ENCODE measurements at regions not wholly inside any gene's neighbourhood (a gene's known extent, or its start where the extent isn't known, plus 50 kb on each side); places are given as distances from the start of the nearest gene placed in this dataset.
A peak's percentile ranks its signal among the peaks of the same experiment; 100 is the strongest.
"Not testable (repeated sequence)": the region's sequence is repeated elsewhere in the genome, so short reads cannot be mapped to it uniquely, and the experiment has no call there.

DNA sequence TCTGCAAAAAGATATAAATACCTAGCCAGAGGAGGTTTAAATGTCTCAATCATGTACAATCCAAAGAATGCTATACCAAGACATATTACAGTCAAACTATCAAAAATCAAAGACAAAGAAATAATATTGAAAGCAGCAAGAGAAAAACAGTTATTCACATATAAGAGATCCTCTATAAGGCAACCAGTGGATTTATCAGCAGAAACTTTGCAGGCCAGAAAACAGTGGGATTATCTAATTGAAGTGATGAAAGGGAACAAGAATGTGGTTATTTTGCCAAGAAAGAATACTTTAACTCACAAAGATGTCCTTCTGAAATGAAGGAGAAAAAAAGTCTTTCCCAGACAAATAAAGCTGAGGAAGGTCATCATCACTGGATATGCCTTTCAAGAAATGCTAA, 1318.0 kb downstream of the CDH12 start:
- not testable (repeated sequence) for H3K4me3 ChIP-seq (ENCODE audit: low read length)

DNA sequence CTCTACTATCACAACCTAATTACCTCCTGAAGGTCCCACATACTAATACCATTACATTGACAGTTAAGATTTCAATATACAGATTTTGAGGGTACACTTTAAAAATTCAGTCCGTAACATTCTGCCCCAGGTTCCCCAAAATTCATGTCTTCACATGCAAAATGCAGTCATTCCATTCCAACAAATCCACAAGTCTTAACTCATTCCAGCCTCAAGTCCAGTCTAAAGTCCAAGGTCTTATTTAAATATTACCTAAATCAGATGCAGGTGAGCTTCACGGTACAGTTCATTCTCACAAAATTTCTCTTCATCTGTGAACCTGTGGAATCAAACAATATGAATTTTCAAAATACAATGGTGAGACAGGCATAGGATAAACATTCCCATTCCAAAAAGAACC, 1332.0 kb downstream of the CDH12 start:
- not testable (repeated sequence) for H3K4me3 ChIP-seq (ENCODE audit: low read length)

DNA sequence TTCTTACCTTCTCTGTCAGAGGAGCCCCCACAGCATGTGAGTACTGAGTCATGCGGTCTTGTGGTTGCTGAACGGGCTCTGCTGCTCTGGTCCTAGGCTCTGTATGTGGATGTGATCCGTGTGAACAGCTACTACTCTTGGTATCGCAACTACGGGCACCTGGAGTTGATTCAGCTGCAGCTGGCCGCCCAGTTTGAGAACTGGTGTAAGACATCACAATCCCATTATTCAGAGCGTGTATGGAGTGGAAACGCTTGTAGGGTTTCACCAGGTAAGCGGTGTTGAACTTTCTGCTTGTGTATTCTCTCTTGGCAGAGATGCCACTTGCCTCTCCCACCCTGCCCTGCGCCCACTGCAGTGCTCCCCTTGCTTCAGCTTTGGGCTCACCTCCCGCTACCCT, 1356.2 kb downstream of the CDH12 start:
- H3K4me3 ChIP-seq (ENCODE audit: low read length), result not testable (repeated sequence)

DNA sequence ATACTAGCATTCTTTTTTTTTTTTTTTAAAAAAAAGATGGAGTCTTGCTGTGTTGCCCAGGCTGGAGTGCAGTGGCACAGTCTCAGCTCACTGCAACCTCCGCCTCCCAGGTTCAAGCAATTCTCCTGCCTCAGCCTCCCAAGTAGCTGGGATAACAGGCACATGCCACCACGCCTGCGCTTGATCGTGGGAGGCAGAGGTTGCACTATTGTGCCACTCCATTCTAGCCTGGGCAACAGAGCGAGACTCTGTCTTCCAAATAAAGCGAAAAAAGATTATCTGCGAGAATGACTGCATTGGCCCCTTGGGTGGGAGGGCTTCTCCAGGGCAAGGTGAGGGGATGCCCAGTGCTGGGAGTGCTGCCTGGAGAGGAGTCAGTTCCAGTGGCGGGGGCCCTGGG, 1357.1 kb downstream of the CDH12 start:
- not testable (repeated sequence) for H3K4me3 ChIP-seq (ENCODE audit: low read length)

DNA sequence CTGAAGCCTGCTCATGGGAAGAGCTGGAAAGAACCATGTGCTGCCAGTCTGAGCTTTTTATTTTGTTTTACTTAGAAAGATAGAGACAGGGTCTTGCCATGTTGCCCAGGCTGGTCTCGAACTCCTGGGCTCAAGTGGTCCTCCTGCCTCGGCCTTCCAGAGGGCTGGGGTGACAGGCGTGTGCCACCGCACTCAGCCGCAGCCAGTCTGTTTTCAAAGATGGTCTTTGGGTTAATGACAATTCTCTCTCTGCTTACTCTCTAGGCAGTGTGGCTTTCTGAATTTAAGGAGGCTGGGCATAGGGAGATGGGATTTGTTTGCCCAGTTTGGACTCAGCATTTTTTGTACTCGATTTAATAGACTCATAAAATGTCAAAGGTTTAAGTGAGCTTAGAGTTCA, 1357.9 kb downstream of the CDH12 start:
- H3K4me3 ChIP-seq (ENCODE audit: low read length), result not testable (repeated sequence)

DNA sequence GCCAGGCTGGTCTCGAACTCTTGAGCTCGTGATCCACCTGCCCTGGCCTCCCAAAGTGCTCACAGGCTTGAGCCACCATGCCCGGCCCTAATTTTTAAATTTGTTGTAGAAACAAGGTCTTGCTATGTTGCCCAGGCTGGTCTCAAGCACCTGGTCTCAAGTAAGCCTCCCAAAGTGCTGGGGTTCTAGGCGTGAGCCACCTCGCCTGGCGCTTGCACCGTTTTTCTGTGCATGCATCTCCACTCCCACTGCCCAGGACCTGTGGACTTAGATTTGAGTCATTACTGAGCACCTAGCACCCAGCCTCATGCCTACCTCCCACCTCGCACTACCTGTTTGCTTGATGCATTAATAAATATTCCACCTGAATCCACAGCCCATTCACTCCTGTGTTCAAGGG, 1359.1 kb downstream of the CDH12 start:
- not testable (repeated sequence) for H3K4me3 ChIP-seq (ENCODE audit: low read length)

DNA sequence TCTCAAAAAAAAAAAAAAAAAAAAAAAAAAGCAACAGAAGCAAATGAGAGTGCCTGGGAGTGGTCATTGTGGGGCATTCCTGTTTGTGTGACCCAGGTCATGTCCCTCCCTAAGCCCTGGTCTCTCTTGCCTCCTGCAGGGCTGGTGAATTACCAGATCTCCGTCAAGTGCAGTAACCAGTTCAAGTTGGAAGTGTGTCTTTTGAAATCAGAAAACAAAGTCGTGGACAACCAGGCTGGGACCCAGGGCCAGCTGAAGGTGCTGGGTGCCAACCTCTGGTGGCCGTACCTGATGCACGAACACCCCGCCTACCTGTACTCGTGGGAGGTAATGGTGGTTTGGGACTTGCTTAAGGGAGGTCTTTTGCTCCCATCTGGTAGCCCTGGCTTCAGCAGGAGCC, 1362.0 kb downstream of the CDH12 start:
- H3K4me3 ChIP-seq (ENCODE audit: low read length), result not testable (repeated sequence)

DNA sequence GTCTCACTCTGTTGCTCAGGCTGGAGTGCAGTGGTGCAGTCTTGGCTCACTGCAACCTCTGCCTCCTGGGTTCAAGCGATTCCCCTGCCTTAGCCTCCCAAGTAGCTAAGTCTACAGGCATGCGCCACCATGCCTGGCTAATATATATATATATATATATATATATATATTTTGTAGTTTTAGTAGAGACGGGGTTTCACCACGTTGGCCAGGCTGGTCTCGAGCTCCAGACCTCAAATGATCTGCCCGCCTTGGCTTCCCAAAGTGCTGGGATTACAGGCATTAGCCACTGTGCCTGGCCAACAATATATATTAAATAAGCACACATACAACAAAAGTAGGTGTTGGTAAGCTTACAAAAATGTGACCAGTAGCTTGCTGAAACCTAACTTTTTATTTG, 1364.3 kb downstream of the CDH12 start:
- H3K4me3 ChIP-seq (ENCODE audit: low read length), result not testable (repeated sequence)

DNA sequence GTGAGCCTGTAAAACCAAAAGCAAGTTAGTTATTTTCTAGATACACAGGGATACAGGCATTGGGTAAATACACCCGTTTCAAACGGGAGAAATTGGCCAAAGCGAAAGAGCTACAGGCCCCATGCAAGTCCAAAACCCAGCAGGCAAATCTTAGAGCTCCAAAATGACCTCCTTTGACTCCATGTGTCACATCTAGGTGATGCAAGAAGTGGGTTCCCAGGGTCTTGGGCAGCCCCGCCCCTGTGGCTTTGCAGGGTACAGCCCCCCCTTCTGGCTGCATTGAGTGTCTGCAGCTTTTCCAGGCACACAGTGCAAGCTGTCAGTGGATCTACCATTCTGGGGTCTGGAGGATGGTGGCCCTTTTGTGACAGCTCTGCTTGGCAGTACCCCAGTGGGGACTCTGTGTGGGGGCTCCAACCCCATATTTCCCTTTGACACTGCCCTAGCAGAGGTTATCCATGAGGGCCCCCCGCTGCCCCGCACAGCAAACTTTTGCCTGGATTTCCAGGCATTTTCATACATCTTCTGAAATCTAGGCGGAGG, 1367.6 kb downstream of the CDH12 start:
- not testable (repeated sequence) for H3K4me3 ChIP-seq (ENCODE audit: low read length)

DNA sequence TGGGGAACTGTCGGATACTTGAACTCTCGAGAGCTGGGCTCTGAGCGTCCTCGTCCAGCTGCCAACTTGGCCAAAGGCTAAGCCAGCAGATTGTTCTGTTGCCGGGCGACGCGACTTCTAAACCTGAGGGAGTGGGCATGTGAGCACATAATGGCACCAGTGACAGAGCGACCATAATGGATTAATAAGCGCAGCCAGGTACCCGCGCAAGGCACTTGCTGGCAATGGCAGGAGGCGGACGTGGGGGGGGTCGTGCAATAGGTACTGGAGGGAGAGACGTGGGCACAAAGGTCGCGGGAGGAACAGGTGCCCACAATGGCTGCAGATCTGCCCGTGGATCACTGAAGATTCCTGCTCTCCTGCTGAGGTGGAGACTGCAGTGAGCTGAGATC, 1368.7 kb downstream of the CDH12 start:
- H3K4me3 ChIP-seq (ENCODE audit: low read length), result not testable (repeated sequence)

DNA sequence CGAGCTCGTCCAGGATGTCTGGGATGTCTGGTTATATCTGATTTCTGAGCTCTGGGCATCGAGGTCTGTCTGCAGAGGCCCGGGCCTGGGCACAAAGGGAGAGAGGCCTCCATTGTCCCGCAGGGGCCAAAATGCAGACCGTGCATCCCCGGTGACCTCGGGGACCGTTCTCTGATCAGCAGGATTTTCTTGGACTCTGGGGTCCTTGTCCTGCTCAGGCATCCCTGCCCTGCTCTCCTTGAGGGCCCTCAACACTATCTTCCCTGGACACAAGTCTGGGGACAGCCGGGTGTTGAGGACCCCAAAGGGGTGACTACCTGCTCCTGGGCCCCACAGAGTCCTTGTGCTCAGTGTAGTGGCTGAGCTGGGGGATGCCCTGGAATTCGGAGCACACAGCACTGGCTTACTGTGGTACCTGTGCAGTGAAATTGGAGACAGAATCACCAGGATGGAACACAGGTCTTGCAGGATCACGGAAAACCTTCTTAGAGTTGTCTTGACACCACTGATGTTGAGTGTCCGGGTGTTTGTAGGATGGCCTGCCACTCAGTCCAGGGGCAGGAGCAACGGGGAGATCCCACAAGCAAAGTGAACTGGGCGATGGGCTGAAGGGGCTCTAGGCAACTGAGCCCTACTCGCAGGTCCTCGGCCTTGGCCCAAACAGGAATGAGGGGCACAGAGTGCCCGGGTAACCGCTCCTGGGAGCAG, 1369.2 kb downstream of the CDH12 start:
- H3K4me3 ChIP-seq (ENCODE audit: low read length), result not testable (repeated sequence)

DNA sequence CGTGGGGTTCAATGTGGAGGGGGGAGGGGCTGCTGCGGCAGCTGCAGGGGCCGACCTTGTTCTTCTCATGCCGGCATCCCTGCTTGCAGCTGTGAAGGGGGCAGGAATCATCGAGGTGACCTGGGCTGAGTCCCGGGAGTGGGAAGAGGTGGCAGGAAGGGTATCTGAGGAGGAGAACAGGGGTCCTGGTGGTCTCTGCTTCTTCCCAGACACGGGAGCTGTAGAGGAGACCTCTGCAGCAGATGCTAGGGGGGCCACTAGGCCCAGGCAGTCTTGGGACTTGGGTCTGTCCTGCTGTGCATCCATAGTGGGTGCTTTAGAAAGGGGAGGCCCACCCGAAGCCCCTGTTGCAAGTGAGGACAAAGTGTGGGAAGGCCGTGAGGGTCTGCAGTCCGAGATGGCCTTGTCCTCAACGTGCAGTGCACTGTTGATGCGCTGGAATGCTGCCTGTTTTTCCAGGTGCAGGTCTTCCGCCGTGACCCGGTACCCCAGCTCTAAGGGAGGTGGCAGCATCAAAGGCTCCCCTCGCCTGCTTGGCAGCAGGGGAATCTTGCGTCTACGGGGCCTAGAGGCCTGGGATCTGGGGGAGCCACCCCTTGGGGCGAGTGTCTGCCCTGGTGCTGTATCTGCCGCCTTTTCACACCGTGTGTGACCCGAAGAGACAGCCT, 1370.0 kb downstream of the CDH12 start:
- not testable (repeated sequence) for H3K4me3 ChIP-seq (ENCODE audit: low read length)

DNA sequence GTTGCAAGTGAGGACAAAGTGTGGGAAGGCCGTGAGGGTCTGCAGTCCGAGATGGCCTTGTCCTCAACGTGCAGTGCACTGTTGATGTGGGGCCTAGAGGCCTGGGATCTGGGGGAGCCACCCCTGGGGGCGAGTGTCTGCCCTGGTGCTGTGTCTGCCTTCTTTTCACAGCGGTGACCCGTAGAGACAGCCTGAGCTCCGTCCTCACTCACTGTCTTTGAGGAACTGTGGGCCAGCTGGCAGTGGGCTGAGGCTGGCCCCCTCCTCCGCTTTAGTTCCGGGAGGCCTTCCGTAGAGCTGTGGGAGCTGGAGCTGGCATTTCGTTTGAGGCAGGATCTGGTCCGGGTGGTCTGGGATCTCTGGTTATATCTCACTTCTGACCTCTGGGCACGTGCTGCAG, 1370.6 kb downstream of the CDH12 start:
- not testable (repeated sequence) for H3K4me3 ChIP-seq (ENCODE audit: low read length)

DNA sequence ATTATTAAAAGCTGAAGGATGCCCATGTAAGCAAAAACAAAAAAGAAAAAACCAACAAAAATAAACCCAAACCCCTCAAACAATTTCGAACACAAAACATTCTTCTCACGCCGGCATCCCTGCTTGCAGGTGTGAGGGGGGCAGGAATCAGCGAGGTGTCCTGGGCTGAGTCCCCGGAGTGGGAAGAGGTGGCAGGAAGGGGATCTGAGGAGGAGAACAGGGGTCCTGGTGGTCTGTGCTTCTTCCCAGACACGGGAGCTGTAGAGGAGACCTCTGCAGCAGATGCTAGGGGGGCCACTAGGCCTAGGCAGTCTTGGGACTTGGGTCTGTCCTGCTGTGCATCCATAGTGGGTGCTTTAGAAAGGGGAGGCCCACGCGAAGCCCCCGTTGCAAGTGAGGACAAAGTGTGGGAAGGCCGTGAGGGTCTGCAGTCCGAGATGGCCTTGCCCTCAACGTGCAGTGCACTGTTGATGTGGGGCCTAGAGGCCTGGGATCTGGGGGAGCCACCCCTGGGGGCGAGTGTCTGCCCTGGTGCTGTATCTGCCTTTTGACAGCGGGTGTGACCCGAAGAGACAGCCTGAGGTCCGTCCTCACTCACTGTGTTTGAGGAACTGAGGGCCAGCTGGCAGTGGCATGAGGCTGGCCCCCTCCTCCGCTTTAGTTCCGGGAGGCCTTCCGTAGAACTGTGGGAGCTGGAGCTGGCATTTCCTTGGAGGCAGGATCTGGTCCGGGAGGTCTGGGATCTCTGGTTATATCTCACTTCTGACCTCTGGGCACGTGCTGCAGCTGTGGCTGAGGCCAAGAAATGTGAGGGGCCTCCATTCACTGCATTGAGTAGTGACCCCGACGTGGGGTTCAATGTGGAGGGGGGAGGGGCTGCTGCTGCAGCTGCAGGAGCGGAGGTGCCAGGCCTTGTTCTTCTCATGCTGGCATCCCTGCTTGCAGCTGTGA, 1371.5 kb downstream of the CDH12 start:
- H3K4me3 ChIP-seq (ENCODE audit: low read length), result not testable (repeated sequence)

DNA sequence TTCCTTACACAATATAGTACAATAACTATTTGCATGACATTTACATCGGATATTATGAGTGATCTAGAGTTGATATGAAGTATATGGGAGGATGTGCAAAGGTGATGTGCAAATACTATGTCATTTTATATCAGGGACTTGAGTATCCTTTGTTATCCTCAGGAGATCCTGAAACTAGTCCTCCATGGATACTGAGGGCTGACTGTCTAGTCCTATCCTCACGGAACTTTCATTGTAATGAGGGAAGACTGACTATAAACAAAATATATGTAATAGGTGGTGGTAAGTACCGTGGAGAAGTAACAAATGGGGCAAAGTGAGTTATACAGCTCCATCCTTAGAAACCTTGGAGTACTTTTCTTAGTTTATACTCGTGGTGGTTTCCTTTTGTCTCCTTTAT, 1373.1 kb downstream of the CDH12 start:
- not testable (repeated sequence) for H3K4me3 ChIP-seq (ENCODE audit: low read length)

DNA sequence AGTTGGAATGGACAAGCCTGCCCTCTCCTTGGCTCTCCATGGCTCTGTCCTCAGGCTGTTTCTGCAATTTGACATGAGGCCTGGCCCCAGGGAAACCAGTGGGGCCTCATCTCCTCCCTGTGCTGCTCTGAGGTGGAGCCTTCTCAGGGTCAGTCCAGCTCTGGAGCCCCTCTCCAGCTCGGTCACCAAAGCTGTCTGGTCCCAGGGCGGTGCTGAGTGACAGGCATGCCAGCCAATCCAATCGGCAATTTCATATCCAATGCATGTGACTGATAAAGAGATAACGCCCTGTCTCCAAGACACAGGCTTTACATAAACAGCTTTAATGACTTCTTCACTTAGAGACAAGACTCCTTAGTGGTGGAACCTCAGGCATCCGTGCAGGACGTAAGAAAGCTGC, 1379.2 kb downstream of the CDH12 start:
- not testable (repeated sequence) for H3K4me3 ChIP-seq (ENCODE audit: low read length)

DNA sequence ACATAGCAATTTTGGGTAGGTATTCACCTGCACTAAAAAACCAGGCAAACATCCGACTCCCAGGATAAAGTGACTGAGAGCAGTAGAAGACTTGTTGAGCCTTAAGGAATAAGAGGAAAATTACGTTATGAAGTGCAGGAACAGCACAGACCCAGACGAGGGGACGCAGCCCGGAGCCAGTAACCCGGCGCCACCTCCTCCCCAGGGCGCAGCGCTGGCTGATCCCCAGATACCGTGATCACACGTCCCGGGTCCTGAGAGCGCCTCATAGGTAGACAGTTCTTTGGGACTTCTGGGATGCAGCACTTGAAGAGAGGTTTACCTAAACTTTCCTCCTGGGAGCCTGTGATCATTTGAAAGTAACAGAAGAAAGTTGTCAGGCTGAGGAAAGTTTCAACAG, 1379.7 kb downstream of the CDH12 start:
- not testable (repeated sequence) for H3K4me3 ChIP-seq (ENCODE audit: low read length)

DNA sequence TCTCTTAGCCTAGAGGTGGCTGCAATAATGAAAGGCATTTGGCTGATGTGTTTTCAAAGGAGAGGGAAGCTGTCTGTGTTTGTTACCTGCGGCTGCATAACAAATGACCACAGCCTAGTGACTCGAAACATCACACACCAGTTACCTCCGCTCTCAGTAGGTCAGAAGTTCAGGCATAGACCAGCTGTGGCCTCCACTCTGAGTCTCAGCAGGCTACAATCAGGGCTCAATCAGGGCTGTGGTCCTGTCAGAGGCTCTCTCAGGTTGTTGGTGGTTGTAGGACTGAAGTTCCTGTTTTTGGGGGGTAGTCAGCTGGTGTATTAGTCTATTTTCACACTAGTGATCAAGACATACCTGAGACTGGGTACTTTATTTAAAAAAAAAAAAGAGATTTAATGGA, 1381.5 kb downstream of the CDH12 start:
- not testable (repeated sequence) for H3K4me3 ChIP-seq (ENCODE audit: low read length)

DNA sequence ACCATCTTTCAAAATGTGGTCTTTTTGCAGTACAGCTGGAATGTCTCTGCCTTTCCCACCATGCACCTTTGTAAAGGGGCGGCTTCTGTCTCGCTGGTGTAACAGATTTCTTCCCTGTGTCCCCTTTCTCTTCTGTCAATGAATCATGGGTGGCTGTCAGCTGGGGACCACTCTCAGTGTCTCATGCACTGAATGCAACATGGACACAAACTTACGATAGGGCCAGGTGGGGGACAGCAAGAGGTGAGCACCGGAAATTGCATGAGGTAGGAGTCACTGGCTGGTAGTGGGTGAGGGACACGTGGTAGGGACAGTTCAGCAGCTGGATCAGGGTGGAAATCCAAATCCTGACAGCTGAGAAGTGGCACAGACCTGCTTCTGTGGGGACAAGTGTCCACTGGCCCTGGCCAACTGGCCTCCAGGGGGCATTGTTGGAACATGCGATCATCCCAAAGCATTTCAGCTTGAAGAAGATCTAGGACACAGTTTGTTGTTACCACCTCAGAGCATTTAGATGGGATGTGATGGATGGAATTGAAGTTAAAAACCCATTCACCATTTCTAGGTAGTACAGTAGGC, 1383.5 kb downstream of the CDH12 start:
- not testable (repeated sequence) for H3K4me3 ChIP-seq (ENCODE audit: low read length)

DNA sequence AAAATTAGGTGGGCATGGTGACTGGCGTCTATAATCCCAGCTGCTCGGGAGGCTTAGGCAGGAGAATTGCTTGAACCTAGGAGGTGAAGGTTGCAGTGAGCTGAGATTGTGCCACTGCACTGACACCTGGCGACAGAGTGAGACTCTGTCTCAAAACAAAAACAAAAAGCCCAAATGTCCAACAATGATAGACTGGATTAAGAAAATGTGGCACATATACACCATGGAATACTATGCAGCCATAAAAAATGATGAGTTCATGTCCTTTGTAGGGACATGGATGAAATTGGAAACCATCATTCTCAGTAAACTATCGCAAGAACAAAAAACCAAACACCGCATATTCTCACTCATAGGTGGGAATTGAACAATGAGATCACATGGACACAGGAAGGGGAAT, 1385.6 kb downstream of the CDH12 start:
- H3K4me3 ChIP-seq (ENCODE audit: low read length), result not testable (repeated sequence)

DNA sequence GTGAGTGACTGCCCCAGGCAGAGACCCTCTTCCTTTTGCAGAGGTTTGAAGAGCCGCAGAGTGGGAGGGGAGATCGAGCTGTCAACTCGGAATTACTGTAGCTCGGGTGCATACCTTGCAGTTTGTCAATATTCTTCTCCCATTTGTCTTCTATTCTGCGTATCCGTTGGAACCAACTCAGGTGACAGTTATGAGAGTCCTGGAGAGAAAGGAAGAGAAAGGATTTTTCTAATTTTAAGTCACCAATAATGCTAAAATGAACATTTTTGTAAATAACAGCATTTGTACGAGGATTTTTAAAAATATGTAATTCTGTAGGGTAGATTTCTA, 1393.4 kb downstream of the CDH12 start:
- peak overlapping the region; percentile 76 for H3K4me3 ChIP-seq (ENCODE audit: low read length)
